ENCODE measurements at regions not wholly inside any gene's neighbourhood (a gene's known extent, or its start where the extent isn't known, plus 50 kb on each side); places are given as distances from the start of the nearest gene placed in this dataset.
"Not testable (repeated sequence)": the region's sequence is repeated elsewhere in the genome, so short reads cannot be mapped to it uniquely, and the experiment has no call there.

DNA sequence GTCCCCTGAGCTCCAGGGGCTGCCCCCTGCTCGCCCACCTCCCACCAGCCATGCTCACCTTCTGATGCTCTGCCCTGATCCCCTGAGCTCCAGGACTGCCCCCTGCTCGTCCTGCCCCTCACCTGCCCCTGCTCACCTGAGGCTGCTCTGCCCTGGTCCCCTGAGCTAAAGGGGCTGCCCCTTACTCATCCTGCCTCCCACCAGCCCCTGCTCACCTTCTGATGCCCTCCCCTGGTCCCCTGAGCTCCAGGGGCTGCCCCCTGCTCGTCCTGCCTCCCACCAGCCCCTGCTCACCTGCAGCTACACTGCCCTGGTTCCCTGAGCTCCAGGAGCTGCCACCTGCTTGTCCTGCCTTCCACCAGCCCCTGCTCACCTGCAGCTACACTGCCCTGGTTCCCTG, 247.2 kb downstream of the TMEM121 start:
- Histone ChIP-seq H3K27me3 (ENCODE audit: insufficient read depth, low read depth) (no peaks in the 10 kb centered on the region), H3K9ac (no peak overlapping the region), H3K4me3 (IDR thresholded peaks at IDR 0.05; ENCODE audit: insufficient read depth, low read depth, low read length) (no peak overlapping the region), H2AFZ (ENCODE audit: low read depth) (no peak overlapping the region), H3K27ac (no peak overlapping the region), H3K36me3 (ENCODE audit: insufficient read depth) (no peaks in the 10 kb centered on the region), H3K4me2 (no peak overlapping the region), H3K79me2 (ENCODE audit: insufficient read depth, low read depth) (no peaks in the 10 kb centered on the region), H4K20me1 (ENCODE audit: insufficient read depth) (no peaks in the 10 kb centered on the region), H3K4me1 (ENCODE audit: low read depth, poor library complexity, severe bottlenecking) (no peaks in the 10 kb centered on the region)
- no peak for TF ChIP-seq CTCF (conservative IDR thresholded peaks at IDR 0.05; ENCODE audit: low read depth, low read length)

- H3K36me3 ChIP-seq (ENCODE audit: insufficient read depth), result no peaks in the 10 kb centered on the region
These were observed 247.6 kb downstream of the TMEM121 start for GRCh38 chr14:105774001-105774400.

GRCh38 chr14:105774585-105775348, 248.4 kb downstream of the TMEM121 start:
- H3K27me3 ChIP-seq (ENCODE audit: insufficient read depth, low read depth); H3K36me3 ChIP-seq (ENCODE audit: insufficient read depth); H3K4me3 ChIP-seq (IDR thresholded peaks at IDR 0.05; ENCODE audit: insufficient read depth, low read depth, low read length); H3K9ac ChIP-seq; H4K20me1 ChIP-seq (ENCODE audit: insufficient read depth); H3K4me2 ChIP-seq; H2AFZ ChIP-seq (ENCODE audit: low read depth); H3K4me1 ChIP-seq (ENCODE audit: low read depth, poor library complexity, severe bottlenecking); H3K79me2 ChIP-seq (ENCODE audit: insufficient read depth, low read depth); H3K27ac ChIP-seq: not testable (repeated sequence)

More at GRCh38 chr14:105774001-105774400, 247.6 kb downstream of the TMEM121 start:
- no peak overlapping the region for H3K4me3 ChIP-seq (IDR thresholded peaks at IDR 0.05; ENCODE audit: insufficient read depth, low read depth, low read length)
- H3K9ac ChIP-seq, result no peak overlapping the region
- no peaks in the 10 kb centered on the region for H3K27me3 ChIP-seq (ENCODE audit: insufficient read depth, low read depth)
- no peak overlapping the region for H3K4me2 ChIP-seq
- no peak for TF ChIP-seq CTCF (conservative IDR thresholded peaks at IDR 0.05; ENCODE audit: low read depth, low read length)
- no peak overlapping the region for H2AFZ ChIP-seq (ENCODE audit: low read depth)
- no peaks in the 10 kb centered on the region for H4K20me1 ChIP-seq (ENCODE audit: insufficient read depth)
- H3K79me2 ChIP-seq (ENCODE audit: insufficient read depth, low read depth), result no peaks in the 10 kb centered on the region
- H3K27ac ChIP-seq, result no peak overlapping the region
- no peaks in the 10 kb centered on the region for H3K4me1 ChIP-seq (ENCODE audit: low read depth, poor library complexity, severe bottlenecking)

GRCh38 chr14:105775349-105775923, 249.1 kb downstream of the TMEM121 start:
- H3K4me3 ChIP-seq (IDR thresholded peaks at IDR 0.05; ENCODE audit: insufficient read depth, low read depth, low read length); H3K36me3 ChIP-seq (ENCODE audit: insufficient read depth); H3K4me1 ChIP-seq (ENCODE audit: low read depth, poor library complexity, severe bottlenecking); H3K79me2 ChIP-seq (ENCODE audit: insufficient read depth, low read depth); H2AFZ ChIP-seq (ENCODE audit: low read depth); H3K27ac ChIP-seq; H3K9ac ChIP-seq; H4K20me1 ChIP-seq (ENCODE audit: insufficient read depth); H3K27me3 ChIP-seq (ENCODE audit: insufficient read depth, low read depth); H3K4me2 ChIP-seq: not testable (repeated sequence)

- H3K9ac ChIP-seq; H3K27ac ChIP-seq; H3K36me3 ChIP-seq (ENCODE audit: insufficient read depth); H2AFZ ChIP-seq (ENCODE audit: low read depth); H3K79me2 ChIP-seq (ENCODE audit: insufficient read depth, low read depth); H4K20me1 ChIP-seq (ENCODE audit: insufficient read depth); H3K4me2 ChIP-seq; H3K4me1 ChIP-seq (ENCODE audit: low read depth, poor library complexity, severe bottlenecking); H3K27me3 ChIP-seq (ENCODE audit: insufficient read depth, low read depth); H3K4me3 ChIP-seq (IDR thresholded peaks at IDR 0.05; ENCODE audit: insufficient read depth, low read depth, low read length): not testable (repeated sequence)
These were observed 249.7 kb downstream of the TMEM121 start for GRCh38 chr14:105776112-105776511.

DNA sequence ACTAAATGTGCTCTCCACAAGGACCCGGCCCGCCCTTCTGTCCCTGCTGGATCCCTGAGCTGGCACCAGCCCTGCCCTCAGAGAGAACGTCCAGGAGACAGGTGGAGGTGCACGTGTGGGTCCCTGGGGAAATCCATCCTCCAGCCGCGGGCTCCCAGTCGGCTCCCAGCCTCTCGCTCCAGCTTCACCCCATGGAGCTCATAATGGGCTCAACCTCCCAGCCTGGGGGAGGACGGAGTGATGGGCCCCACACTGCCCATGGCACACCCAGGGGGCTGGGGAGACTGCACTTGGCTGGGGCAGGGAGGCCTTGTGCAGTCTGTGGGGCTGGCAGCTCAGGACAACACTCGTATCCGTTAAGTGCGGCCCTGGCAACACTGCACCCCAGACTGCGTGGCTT, 250.5 kb downstream of the TMEM121 start:
- H3K36me3 ChIP-seq (ENCODE audit: insufficient read depth), result no peaks in the 10 kb centered on the region
- no peak for TF ChIP-seq CTCF (conservative IDR thresholded peaks at IDR 0.05; ENCODE audit: low read depth, low read length)
- no peak overlapping the region for H3K27ac ChIP-seq
- H3K4me1 ChIP-seq (ENCODE audit: low read depth, poor library complexity, severe bottlenecking), result no peaks in the 10 kb centered on the region
- H3K79me2 ChIP-seq (ENCODE audit: insufficient read depth, low read depth), result no peaks in the 10 kb centered on the region
- H3K9ac ChIP-seq, result no peak overlapping the region
- no peak overlapping the region for H2AFZ ChIP-seq (ENCODE audit: low read depth)
- peaks cover 3% of the 10 kb centered on the region; the same call in 1 of the 2 replicates for H3K27me3 ChIP-seq (ENCODE audit: insufficient read depth, low read depth)
- H3K4me2 ChIP-seq, result no peak overlapping the region
- no peaks in the 10 kb centered on the region for H4K20me1 ChIP-seq (ENCODE audit: insufficient read depth)
- H3K4me3 ChIP-seq (IDR thresholded peaks at IDR 0.05; ENCODE audit: insufficient read depth, low read depth, low read length), result no peak overlapping the region
